Adrenal gland (tissue), 5 donors: ENCODE measurements at regions not wholly inside any gene's neighbourhood (a gene's known extent, or its start where the extent isn't known, plus 50 kb on each side); places are given as distances from the start of the nearest gene placed in this dataset.

ENCODE experiments used
- POLR2A ChIP-seq, 2 donors: fragments of 450-650 bp; IDR thresholded peaks; one replicate each; pipeline ENCODE4 v1.6.1; 2017; ENCODE audit warnings: antibody characterized with exemption in 2 of 2, mild to moderate bottlenecking in 2 of 2, moderate library complexity in 1 of 2
- TF ChIP-seq, protein P1 (sequence below), 6 experiments: fragments of 450-650 bp in 4 of 6; fragments of 200-600 bp in 2 of 6; sonication (generic) in 1 of 6; IDR thresholded peaks; 1 replicate in 5 of 6; 2 replicates in 1 of 6; pipeline versions ENCODE4 v1.5.1 to v1.8.0; 2016 to 2021; ENCODE audit warnings: antibody characterized with exemption in 6 of 6, mild to moderate bottlenecking in 2 of 6, moderate library complexity in 1 of 6
- donor health status: DM: no; HTN: no; CAD: no.

DNA sequence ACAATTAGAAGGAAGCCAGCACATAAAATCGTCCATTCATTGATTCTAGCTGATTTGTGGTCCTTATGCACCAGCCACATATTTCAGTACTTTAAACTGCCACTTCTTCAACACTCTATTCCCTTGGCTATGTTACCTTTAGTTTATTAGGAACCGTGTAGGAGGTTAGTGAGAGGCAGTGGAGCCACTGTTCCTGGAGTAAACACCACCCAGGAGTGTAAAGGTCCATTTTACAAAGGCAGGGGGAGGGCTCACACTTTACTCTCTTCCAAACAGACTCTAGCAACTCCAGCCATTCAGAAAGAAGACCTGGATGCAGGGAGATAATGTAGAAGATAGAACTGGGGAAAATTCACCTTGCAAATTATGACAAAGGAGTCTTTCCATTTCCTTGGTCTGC, 170.2 kb upstream of the RPS23 start:
- no peak for TF ChIP-seq POLR2A (IDR thresholded peaks at IDR 0.05)
- TF ChIP-seq, protein P1, sequence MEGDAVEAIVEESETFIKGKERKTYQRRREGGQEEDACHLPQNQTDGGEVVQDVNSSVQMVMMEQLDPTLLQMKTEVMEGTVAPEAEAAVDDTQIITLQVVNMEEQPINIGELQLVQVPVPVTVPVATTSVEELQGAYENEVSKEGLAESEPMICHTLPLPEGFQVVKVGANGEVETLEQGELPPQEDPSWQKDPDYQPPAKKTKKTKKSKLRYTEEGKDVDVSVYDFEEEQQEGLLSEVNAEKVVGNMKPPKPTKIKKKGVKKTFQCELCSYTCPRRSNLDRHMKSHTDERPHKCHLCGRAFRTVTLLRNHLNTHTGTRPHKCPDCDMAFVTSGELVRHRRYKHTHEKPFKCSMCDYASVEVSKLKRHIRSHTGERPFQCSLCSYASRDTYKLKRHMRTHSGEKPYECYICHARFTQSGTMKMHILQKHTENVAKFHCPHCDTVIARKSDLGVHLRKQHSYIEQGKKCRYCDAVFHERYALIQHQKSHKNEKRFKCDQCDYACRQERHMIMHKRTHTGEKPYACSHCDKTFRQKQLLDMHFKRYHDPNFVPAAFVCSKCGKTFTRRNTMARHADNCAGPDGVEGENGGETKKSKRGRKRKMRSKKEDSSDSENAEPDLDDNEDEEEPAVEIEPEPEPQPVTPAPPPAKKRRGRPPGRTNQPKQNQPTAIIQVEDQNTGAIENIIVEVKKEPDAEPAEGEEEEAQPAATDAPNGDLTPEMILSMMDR (IDR thresholded peaks at IDR 0.05) = no peak
